Calu3 (cell line): ENCODE measurements at regions not wholly inside any gene's neighbourhood (a gene's known extent, or its start where the extent isn't known, plus 50 kb on each side); places are given as distances from the start of the nearest gene placed in this dataset.

Source experiments
- BruUV-seq: library from RNA; stranded (reverse); fragments of 400-500 nt; replicated peaks from 2 replicates; lab custom pipeline; 2021; lab: Mats Ljungman, UMichigan
- CTCF ChIA-PET: fragments of 300-600 bp; sonication (Branson Sonifier 250); formaldehyde crosslinking; loops from one replicate; lab custom pipeline; 2022; ENCODE audit warnings: antibody characterized with exemption; lab: Charles Lee
- DNase-seq: peaks from one replicate; pipeline ENCODE4 v3.0.0; 2022
- H3K27ac Mint-ChIP-seq: one replicate; pipeline ENCODE4 v1.8.0; 2022; ENCODE audit warnings: mixed read lengths; ENCODE audit not compliant: unreplicated experiment
- H3K27me3 Mint-ChIP-seq: one replicate; pipeline ENCODE4 v1.8.0; 2022; ENCODE audit warnings: mixed read lengths; ENCODE audit not compliant: unreplicated experiment
- H3K36me3 Mint-ChIP-seq: one replicate; pipeline ENCODE4 v1.8.0; 2022; ENCODE audit warnings: mild to moderate bottlenecking, moderate library complexity, mixed read lengths; ENCODE audit not compliant: insufficient read depth, unreplicated experiment
- H3K4me1 Mint-ChIP-seq: one replicate; pipeline ENCODE4 v1.8.0; 2022; ENCODE audit warnings: mild to moderate bottlenecking, low read depth, mixed read lengths; ENCODE audit not compliant: unreplicated experiment
- H3K4me3 Mint-ChIP-seq: one replicate; pipeline ENCODE4 v1.8.0; 2022; ENCODE audit warnings: mild to moderate bottlenecking, low read depth, moderate library complexity, mixed read lengths; ENCODE audit not compliant: unreplicated experiment
- H3K9me3 Mint-ChIP-seq: one replicate; pipeline ENCODE4 v1.8.0; 2022; ENCODE audit warnings: low read depth, mixed read lengths; ENCODE audit not compliant: unreplicated experiment
- CTCF ChIP-seq: fragments of 200-600 bp; IDR thresholded peaks from one replicate; pipeline ENCODE4 v1.8.0; 2022; ENCODE audit warnings: antibody characterized with exemption; ENCODE audit not compliant: unreplicated experiment
- intact Hi-C: fragments of 100-400 bp; cut with micrococcal nuclease; formaldehyde crosslinking; loops from one replicate; pipeline ENCODE4 v1.10.0; 2022; ENCODE audit not compliant: unreplicated experiment

DNA sequence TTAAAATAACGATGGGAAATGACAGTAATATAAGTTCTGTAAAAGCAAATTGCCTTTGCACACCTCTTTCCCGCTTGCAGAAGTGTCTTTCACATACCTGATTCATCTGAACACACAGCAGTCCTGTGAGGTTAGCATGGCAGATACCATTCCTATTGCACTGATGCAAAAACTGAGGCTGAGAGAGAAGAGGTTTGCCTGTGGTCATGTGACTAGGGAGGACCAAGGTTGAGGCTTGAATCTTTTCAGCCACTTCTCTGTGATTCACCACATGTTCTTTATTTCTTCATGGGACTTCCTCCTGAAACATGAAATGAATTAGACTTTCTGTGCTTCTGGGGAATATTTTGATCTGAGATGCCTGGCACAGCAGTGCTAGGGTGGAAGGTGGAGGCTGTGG, 92.9 kb downstream of the VEGFA start:
- no TSS peak for BruUV-seq
- Mint-ChIP-seq H3K27me3 (no peaks in the 10 kb centered on the region), H3K9me3 (no peaks in the 10 kb centered on the region), H3K36me3 (peaks cover 6% of the 10 kb centered on the region), H3K4me3 (no peak overlapping the region), H3K4me1 (peaks cover 11% of the 10 kb centered on the region), H3K27ac (no peak overlapping the region)
- CTCF ChIA-PET = no interaction called here
- no peak for TF ChIP-seq CTCF
- intact Hi-C loops = no loop called here
- DNase-seq = no peak

DNA sequence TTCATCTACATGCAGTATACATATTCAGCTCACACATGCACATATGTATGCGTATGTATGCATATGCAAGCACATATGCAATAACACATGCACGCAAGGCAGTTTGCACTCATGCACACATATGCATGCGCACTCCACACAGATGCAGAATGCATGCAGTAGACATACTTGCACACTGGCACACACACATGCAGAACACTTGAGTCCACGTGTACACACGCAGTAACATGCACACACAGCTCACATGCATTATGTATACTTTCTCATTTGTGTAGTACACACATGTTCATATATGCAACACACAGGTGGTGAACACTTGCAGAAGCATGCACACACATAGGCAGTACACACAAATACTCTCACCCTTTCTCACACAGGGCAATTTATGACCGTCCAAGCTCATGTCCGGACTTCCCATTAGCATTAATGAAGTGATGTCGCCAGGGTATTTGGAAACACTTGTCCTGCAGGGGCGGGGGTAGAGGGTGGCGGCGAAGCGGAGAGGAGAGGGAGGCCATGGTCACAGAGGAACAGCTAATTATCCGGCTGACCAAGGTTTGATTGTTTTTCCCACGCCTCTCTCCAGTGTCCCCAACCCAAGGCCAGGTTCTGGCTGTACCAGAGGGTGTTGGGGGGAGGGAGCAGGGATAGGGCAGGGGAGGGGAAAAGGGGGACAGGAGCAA, 91.3 kb downstream of the VEGFA start:
- TF ChIP-seq CTCF = no peak
- no peak for DNase-seq
- Mint-ChIP-seq H3K36me3 (peaks cover 3% of the 10 kb centered on the region), H3K27me3 (no peaks in the 10 kb centered on the region), H3K27ac (no peak overlapping the region), H3K4me3 (no peak overlapping the region), H3K9me3 (no peaks in the 10 kb centered on the region), H3K4me1 (peaks cover 17% of the 10 kb centered on the region)
- BruUV-seq = no TSS peak
- CTCF ChIA-PET = interaction anchor here (0.8 kb wide), 1 partner anchor 142 kb away, joined by 4 read pairs; no protein-coding TSS in a partner anchor
- intact Hi-C loops = no loop called here

DNA sequence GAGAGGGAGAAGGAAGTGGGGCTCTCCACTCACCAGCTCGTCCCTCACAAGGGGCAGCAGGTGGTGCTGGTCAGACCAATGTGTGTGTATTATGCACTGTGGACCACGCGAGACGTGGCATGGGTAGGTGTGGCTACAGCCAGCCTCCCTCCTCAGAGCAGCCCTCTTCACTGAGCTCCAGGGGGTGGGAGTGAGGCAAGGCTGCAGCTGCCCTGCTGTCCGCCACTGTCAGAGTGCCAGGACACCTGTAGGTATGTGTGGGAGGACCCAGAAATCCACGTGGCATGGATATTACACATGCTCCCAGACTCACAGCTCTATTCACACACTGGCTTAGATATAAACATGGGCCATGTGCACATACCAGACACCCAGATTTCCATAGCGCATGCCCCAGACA, 90.3 kb downstream of the VEGFA start:
- Mint-ChIP-seq H3K4me1 (peaks cover 27% of the 10 kb centered on the region), H3K4me3 (no peak overlapping the region), H3K36me3 (no peaks in the 10 kb centered on the region), H3K27ac (no peak overlapping the region), H3K27me3 (no peaks in the 10 kb centered on the region), H3K9me3 (no peaks in the 10 kb centered on the region)
- no peak for TF ChIP-seq CTCF
- CTCF ChIA-PET = interaction anchor here (0.6 kb wide), 1 partner anchor 17 kb away, joined by 3 read pairs; no protein-coding TSS in a partner anchor
- DNase-seq = no peak
- BruUV-seq = no TSS peak
- intact Hi-C loops = no loop called here

- no TSS peak for BruUV-seq
- no peaks in the 10 kb centered on the region for H3K27me3 Mint-ChIP-seq
- no peaks in the 10 kb centered on the region for H3K36me3 Mint-ChIP-seq
- H3K9me3 Mint-ChIP-seq = no peaks in the 10 kb centered on the region
- TF ChIP-seq CTCF = no peak
- H3K4me3 Mint-ChIP-seq = no peak overlapping the region
- no peak for DNase-seq
- CTCF ChIA-PET = interaction anchor here (0.6 kb wide), 1 partner anchor 203 kb away, joined by 9 read pairs; no protein-coding TSS in a partner anchor
- no peak overlapping the region for H3K27ac Mint-ChIP-seq
- intact Hi-C loops = loop anchor here (5.0 to 10.0 kb wide), 2 partner anchors 146 to 213 kb away; no protein-coding TSS in a partner anchor
- H3K4me1 Mint-ChIP-seq = peaks cover 38% of the 10 kb centered on the region
These were observed 89.2 kb downstream of the VEGFA start for GRCh38 chr6:43859213-43859612.
